ENCODE measurements at regions not wholly inside any gene's neighbourhood (a gene's known extent, or its start where the extent isn't known, plus 50 kb on each side); places are given as distances from the start of the nearest gene placed in this dataset.

GRCh38 chr3:160622263-160623045 lies 54.5 kb upstream of the ARL14 start:
- DNase-seq (ENCODE audit: low read depth) = no peak

- no peak for DNase-seq (ENCODE audit: low read depth)
These were observed 53.5 kb upstream of the KPNA4 start for GRCh38 chr3:160618878-160619277.

- no peak for DNase-seq (ENCODE audit: low read depth)
These were observed 53.0 kb upstream of the KPNA4 start for GRCh38 chr3:160618363-160618762.

GRCh38 chr3:160617636-160618035 lies 52.3 kb upstream of the KPNA4 start:
- DNase-seq (ENCODE audit: low read depth) = no peak

GRCh38 chr3:160616716-160617115 lies 51.3 kb upstream of the KPNA4 start:
- DNase-seq (ENCODE audit: low read depth) = peak; percentile 28

DNA sequence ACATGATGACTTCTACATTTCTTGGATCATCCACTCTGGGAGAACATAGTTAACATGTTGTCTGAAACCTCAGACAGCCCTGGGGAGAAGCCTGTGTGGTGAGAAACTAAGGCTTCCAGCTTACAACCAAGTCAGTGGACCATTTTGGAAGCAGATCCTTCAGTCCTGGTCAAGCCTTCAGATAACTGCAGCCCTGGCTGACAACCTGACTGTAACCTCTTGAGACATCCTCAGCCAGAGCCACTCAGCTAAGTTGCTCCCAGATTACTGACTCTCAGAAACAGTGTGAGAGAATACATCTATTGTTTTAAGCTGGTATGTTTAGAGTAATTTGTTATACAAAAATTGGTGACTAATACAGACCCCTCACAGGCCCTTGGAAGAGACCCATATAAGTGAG lies 50.9 kb upstream of the KPNA4 start:
- no peak for DNase-seq (ENCODE audit: low read depth)

All from RPMI7951 (cell line).